Hepatocyte (in vitro differentiated cells): ENCODE measurements at regions not wholly inside any gene's neighbourhood (a gene's known extent, or its start where the extent isn't known, plus 50 kb on each side); places are given as distances from the start of the nearest gene placed in this dataset.

ENCODE experiments used
- EZH2 ChIP-seq: fragments of 200-600 bp; sonication (generic); IDR thresholded peaks from 2 replicates; pipeline ENCODE4 v1.6.1; 2016; ENCODE audit warnings: antibody characterized with exemption, mild to moderate bottlenecking, borderline replicate concordance
- EZH2phosphoT487 ChIP-seq: fragments of 200-600 bp; sonication (generic); IDR thresholded peaks from one replicate; pipeline ENCODE4 v1.6.1; 2018; ENCODE audit warnings: antibody characterized with exemption, mild to moderate bottlenecking, low read depth, moderate library complexity; ENCODE audit not compliant: unreplicated experiment, severe bottlenecking
- TF ChIP-seq, protein P1 (sequence below): fragments of 200-600 bp; sonication (generic); IDR thresholded peaks from 2 replicates; pipeline ENCODE4 v1.5.1; 2016; ENCODE audit warnings: antibody characterized with exemption, mild to moderate bottlenecking; ENCODE audit not compliant: poor library complexity

DNA sequence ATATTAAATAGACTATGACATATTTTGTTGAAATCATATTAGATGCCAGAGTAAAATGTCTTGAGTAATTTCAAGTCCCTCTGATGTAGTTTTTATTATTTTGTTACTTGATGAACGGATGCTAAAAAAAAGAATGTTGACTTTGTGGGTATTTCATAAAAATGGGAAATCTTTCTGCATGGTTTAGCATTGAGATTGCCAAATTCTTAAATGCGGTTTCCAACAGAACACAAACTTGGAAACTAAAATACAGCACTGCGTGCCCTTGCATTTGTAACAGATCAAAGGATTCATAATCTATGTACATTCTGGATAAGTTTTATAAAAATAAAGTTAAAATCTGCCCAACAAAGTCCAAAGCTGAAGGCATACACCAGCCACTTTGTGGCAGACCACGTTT, 425.5 kb upstream of the DAB2 start:
- TF ChIP-seq EZH2phosphoT487, result no peak
- TF ChIP-seq, protein P1, sequence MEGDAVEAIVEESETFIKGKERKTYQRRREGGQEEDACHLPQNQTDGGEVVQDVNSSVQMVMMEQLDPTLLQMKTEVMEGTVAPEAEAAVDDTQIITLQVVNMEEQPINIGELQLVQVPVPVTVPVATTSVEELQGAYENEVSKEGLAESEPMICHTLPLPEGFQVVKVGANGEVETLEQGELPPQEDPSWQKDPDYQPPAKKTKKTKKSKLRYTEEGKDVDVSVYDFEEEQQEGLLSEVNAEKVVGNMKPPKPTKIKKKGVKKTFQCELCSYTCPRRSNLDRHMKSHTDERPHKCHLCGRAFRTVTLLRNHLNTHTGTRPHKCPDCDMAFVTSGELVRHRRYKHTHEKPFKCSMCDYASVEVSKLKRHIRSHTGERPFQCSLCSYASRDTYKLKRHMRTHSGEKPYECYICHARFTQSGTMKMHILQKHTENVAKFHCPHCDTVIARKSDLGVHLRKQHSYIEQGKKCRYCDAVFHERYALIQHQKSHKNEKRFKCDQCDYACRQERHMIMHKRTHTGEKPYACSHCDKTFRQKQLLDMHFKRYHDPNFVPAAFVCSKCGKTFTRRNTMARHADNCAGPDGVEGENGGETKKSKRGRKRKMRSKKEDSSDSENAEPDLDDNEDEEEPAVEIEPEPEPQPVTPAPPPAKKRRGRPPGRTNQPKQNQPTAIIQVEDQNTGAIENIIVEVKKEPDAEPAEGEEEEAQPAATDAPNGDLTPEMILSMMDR, result no peak
- no peak for TF ChIP-seq EZH2
